ENCODE measurements at regions not wholly inside any gene's neighbourhood (a gene's known extent, or its start where the extent isn't known, plus 50 kb on each side); places are given as distances from the start of the nearest gene placed in this dataset.
"Not testable (repeated sequence)": the region's sequence is repeated elsewhere in the genome, so short reads cannot be mapped to it uniquely, and the experiment has no call there.

GRCh38 chr21:6483645-6484044 is 4037.7 kb upstream of the TPTE start:
- not testable (repeated sequence) for DNase-seq (ENCODE audit: low spot score)

GRCh38 chr21:6486821-6487220 is 4034.6 kb upstream of the TPTE start:
- not testable (repeated sequence) for DNase-seq (ENCODE audit: low spot score)

- not testable (repeated sequence) for DNase-seq (ENCODE audit: low spot score)
Observed at GRCh38 chr21:6492691-6493090, 4028.7 kb upstream of the TPTE start.

GRCh38 chr21:6493957-6494356 is 4027.4 kb upstream of the TPTE start:
- not testable (repeated sequence) for DNase-seq (ENCODE audit: low spot score)

GRCh38 chr21:6496356-6496755 is 4025.0 kb upstream of the TPTE start:
- not testable (repeated sequence) for DNase-seq (ENCODE audit: low spot score)

GRCh38 chr21:6498716-6499115 is 4022.7 kb upstream of the TPTE start:
- not testable (repeated sequence) for DNase-seq (ENCODE audit: low spot score)

- peak; percentile 60 for DNase-seq (ENCODE audit: low spot score)
Observed at GRCh38 chr21:6499128-6499826, 4022.1 kb upstream of the TPTE start.

GRCh38 chr21:6499866-6500265 is 4021.5 kb upstream of the TPTE start:
- DNase-seq (ENCODE audit: low spot score): not testable (repeated sequence)

- DNase-seq (ENCODE audit: low spot score): not testable (repeated sequence)
Observed at GRCh38 chr21:6500681-6501080, 4020.7 kb upstream of the TPTE start.

- not testable (repeated sequence) for DNase-seq (ENCODE audit: low spot score)
Observed at GRCh38 chr21:6506167-6506894, 4015.1 kb upstream of the TPTE start.

- not testable (repeated sequence) for DNase-seq (ENCODE audit: low spot score)
Observed at GRCh38 chr21:6507632-6508031, 4013.8 kb upstream of the TPTE start.

GRCh38 chr21:6521777-6522176 is 3999.6 kb upstream of the TPTE start:
- not testable (repeated sequence) for DNase-seq (ENCODE audit: low spot score)

GRCh38 chr21:6526213-6526612 is 3995.2 kb upstream of the TPTE start:
- DNase-seq (ENCODE audit: low spot score): not testable (repeated sequence)

- DNase-seq (ENCODE audit: low spot score): not testable (repeated sequence)
Observed at GRCh38 chr21:6530655-6531054, 3990.7 kb upstream of the TPTE start.

GRCh38 chr21:6533261-6533660 is 3988.1 kb upstream of the TPTE start:
- DNase-seq (ENCODE audit: low spot score): not testable (repeated sequence)

GRCh38 chr21:6538320-6538719 is 3983.1 kb upstream of the TPTE start:
- DNase-seq (ENCODE audit: low spot score): not testable (repeated sequence)

- not testable (repeated sequence) for DNase-seq (ENCODE audit: low spot score)
Observed at GRCh38 chr21:6539688-6540087, 3981.7 kb upstream of the TPTE start.

- not testable (repeated sequence) for DNase-seq (ENCODE audit: low spot score)
Observed at GRCh38 chr21:6541036-6541435, 3980.3 kb upstream of the TPTE start.

- DNase-seq (ENCODE audit: low spot score): not testable (repeated sequence)
Observed at GRCh38 chr21:6545288-6545687, 3976.1 kb upstream of the TPTE start.

- not testable (repeated sequence) for DNase-seq (ENCODE audit: low spot score)
Observed at GRCh38 chr21:6551045-6551444, 3970.3 kb upstream of the TPTE start.

- DNase-seq (ENCODE audit: low spot score): not testable (repeated sequence)
Observed at GRCh38 chr21:6553505-6554376, 3967.6 kb upstream of the TPTE start.

GRCh38 chr21:6554377-6554864 is 3967.0 kb upstream of the TPTE start:
- not testable (repeated sequence) for DNase-seq (ENCODE audit: low spot score)

All from ureter (tissue), 1 donor.